Thoracic aorta (tissue), 2 donors: ENCODE measurements at regions not wholly inside any gene's neighbourhood (a gene's known extent, or its start where the extent isn't known, plus 50 kb on each side); places are given as distances from the start of the nearest gene placed in this dataset.

Experiments
- ATAC-seq: fragments of 150-250 bp; one replicate; pipeline ENCODE4 v1.8.0; 2017; ENCODE audit warnings: low read depth; ENCODE audit not compliant: insufficient number of reproducible peaks, low FRiP score
- DNase-seq: peaks from one replicate; pipeline ENCODE4 v3.0.0-alpha.2; 2020; ENCODE audit warnings: low spot score
- H3K27ac ChIP-seq, 2 donors: fragments of 200-600 bp; sonication (generic); 1 replicate in 1 of 2; 2 replicates in 1 of 2; pipeline ENCODE4 v1.5.1; 2016; ENCODE audit warnings: mild to moderate bottlenecking in 2 of 2, moderate library complexity in 2 of 2
- H3K27me3 ChIP-seq: fragments of 200-600 bp; sonication (generic); replicated peaks from 2 replicates; pipeline ENCODE4 v1.6.0; 2016; ENCODE audit warnings: mild to moderate bottlenecking; ENCODE audit not compliant: insufficient read depth
- H3K36me3 ChIP-seq: fragments of 200-600 bp; sonication (generic); one replicate; pipeline ENCODE4 v1.5.1; 2016
- H3K4me1 ChIP-seq, 2 donors: fragments of 200-600 bp; sonication (generic); 1 replicate in 1 of 2; 2 replicates in 1 of 2; pipeline versions ENCODE4 v1.5.1 to v1.6.0; 2016; ENCODE audit warnings: low read depth in 2 of 2, mild to moderate bottlenecking in 1 of 2; ENCODE audit not compliant: control insufficient read depth in 1 of 2
- H3K4me3 ChIP-seq: fragments of 200-600 bp; sonication (generic); 2 replicates; pipeline ENCODE4 v1.5.1; 2016; ENCODE audit warnings: mild to moderate bottlenecking
- H3K9me3 ChIP-seq: fragments of 200-600 bp; sonication (generic); 2 replicates; pipeline ENCODE4 v1.5.1; 2016
- TF ChIP-seq, protein P1 (sequence below): fragments of 200-600 bp; sonication (generic); IDR thresholded peaks from one replicate; pipeline ENCODE4 v1.5.1; 2019; ENCODE audit warnings: antibody characterized with exemption

DNA sequence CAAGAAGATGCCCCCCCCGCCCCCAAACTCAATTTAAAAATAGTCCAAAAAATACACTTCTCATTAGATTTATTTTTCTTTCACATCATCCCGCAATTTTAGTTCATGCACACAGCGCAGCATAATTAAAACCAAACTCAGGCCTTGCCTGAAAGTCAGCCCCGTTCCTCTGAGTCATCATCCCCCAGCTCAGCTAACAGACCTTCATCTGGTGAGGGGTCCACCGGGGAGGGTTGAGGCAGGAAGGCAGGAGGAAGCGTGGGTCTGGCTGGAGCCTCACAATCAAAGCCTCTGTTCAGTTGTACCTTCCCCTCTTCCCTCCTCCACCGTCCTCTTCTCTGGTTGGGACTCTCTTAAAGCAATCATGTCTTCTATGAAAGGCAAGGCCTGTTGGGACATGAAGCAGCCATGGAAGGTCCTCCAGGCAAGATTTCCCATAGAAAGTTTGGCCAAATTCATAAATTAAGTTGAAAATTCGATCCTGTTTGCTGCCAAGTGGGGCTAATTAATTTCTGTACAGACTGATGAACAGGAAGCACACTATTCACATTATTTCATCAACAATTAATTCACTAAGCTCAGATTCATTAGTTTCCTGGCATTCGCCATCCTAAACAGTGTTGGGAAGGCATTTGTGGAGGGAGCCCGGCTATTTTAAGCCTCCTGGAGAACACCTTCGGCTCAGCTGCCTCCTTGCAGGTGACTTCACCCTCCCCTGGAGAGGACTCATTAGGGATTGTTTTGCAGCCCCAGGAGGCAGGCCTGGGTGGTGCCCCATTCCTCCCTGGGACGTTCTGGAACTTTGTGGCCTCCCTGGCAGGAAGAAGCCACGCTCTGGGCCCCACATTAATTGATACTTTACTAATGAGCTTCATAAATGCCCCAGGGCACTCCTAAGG, 72.3 kb upstream of the BNC1 start:
- Histone ChIP-seq H3K36me3 (no peaks in the 10 kb centered on the region), H3K27me3 (no peaks in the 10 kb centered on the region), H3K9me3 (no peaks in the 10 kb centered on the region), H3K4me3 (no peak overlapping the region), H3K4me1 (no peaks in the 10 kb centered on the region), H3K27ac (no peak overlapping the region)
- DNase-seq: no peak
- no peak for ATAC-seq
- TF ChIP-seq, protein P1, sequence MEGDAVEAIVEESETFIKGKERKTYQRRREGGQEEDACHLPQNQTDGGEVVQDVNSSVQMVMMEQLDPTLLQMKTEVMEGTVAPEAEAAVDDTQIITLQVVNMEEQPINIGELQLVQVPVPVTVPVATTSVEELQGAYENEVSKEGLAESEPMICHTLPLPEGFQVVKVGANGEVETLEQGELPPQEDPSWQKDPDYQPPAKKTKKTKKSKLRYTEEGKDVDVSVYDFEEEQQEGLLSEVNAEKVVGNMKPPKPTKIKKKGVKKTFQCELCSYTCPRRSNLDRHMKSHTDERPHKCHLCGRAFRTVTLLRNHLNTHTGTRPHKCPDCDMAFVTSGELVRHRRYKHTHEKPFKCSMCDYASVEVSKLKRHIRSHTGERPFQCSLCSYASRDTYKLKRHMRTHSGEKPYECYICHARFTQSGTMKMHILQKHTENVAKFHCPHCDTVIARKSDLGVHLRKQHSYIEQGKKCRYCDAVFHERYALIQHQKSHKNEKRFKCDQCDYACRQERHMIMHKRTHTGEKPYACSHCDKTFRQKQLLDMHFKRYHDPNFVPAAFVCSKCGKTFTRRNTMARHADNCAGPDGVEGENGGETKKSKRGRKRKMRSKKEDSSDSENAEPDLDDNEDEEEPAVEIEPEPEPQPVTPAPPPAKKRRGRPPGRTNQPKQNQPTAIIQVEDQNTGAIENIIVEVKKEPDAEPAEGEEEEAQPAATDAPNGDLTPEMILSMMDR: no peak

DNA sequence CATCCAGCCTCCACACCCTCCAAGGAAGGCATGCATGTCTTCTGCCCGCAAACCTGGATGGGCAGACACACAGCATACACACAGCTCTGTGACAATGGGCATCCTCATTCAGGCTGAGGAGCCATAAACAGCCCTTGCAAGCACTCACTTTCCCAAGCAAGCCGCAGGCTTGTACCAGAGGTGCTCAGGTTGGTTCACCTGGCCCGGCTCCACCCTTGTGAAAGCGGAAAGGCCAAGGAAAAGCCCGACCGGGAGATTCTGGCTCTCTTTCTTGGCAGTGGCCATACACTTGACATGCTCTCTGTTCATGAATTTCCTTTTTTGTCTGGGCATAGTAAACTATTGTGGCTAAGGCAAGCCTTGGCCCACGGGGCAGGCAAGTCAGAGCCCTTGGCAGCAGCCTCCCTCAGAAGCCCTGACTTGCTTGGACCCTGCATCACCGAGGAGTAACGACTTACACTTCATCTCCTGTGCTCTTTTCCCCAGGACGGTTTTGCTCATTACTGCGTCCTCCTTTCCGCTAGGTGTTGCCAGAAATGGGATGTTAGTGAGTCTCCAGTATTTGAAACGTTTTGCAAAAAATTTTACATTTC, 74.6 kb upstream of the BNC1 start:
- Histone ChIP-seq H3K27me3 (no peaks in the 10 kb centered on the region), H3K4me3 (no peak overlapping the region), H3K4me1 (no peaks in the 10 kb centered on the region), H3K36me3 (no peaks in the 10 kb centered on the region), H3K27ac (no peak overlapping the region), H3K9me3 (no peaks in the 10 kb centered on the region)
- TF ChIP-seq, protein P1: no peak
- DNase-seq: no peak
- ATAC-seq: no peak

DNA sequence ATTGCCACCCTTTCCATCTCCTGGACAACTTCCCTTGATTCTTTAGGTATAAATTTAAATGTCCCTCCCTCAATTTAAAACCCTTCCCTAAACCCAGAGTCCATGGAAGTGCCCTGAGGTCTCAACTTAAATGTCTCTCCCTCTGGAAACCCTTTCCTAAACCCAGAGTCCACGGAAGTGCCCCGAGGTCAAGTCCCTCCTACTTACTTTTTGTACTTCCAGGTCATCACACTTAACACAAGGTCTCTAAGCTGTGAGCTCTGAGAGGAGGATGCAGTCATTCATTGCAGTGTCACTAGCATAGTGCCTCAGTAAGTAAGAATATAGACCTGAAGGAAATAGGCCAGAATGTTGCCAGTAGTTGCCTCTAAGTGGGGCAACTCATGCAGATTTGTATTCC, 78.2 kb upstream of the BNC1 start:
- DNase-seq (no peak), ATAC-seq (no peak)
- no peaks in the 10 kb centered on the region for H3K9me3 ChIP-seq
- peaks cover 10 to 12% of the 10 kb centered on the region in 2 donors for H3K4me1 ChIP-seq
- no peaks in the 10 kb centered on the region for H3K27me3 ChIP-seq
- H3K36me3 ChIP-seq: no peaks in the 10 kb centered on the region
- no peak overlapping the region for H3K27ac ChIP-seq
- H3K4me3 ChIP-seq: no peak overlapping the region
- TF ChIP-seq, protein P1: no peak

DNA sequence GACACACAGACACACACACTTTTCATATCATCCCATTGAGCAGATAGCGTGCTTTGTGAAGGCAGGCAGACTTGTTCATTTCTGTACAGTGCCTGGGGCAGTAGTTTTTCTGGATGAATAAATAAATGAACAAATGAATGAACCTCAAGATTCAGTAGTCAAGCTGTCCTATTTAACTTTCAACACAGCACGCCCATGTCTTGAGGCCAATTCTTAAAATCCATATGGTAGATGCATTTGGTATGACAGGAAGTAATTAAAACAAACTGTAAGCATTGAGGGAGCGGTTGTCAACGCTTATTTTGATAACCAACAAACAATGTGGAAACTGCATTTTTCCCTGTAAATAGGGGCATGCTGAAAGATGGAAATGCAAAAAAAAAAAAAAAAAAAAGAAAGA, 80.0 kb upstream of the BNC1 start:
- TF ChIP-seq, protein P1: no peak
- no peak overlapping the region for H3K4me3 ChIP-seq
- DNase-seq (no peak), ATAC-seq (no peak)
- H3K27ac ChIP-seq: no peak overlapping the region
- H3K4me1 ChIP-seq: peaks cover 10 to 12% of the 10 kb centered on the region in 2 donors
- no peaks in the 10 kb centered on the region for H3K27me3 ChIP-seq
- H3K9me3 ChIP-seq: no peaks in the 10 kb centered on the region
- H3K36me3 ChIP-seq: no peaks in the 10 kb centered on the region

DNA sequence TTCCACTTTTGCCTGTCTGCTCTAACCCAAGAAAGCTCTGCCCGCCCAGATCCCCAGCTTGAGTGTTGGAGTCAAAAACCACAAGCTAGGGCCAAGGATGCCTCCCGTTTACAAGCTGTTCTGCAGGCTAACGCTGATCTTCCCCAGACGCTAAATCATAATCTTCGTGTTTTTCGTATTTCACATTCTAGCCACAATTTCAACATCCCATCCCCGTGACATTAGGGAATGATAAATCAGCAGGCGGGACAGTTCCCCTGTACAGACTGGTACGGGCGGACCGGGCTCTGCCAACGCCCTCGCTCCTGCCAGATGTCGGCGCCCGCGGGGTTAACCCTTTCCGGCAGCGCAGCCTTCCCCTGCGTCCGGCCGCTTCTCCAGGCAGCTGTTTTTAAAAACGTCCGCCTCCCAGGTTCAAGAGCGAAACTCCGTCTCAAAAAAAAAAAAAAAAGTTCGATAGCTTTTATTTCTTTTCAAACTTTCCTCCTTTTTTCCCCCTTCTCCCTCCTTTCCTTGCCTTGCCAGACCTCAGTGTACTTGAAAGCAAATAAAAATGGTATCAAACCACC, 81.0 kb upstream of the BNC1 start:
- H3K27ac ChIP-seq: no peak overlapping the region
- DNase-seq: no peak
- peaks cover 10 to 12% of the 10 kb centered on the region in 2 donors for H3K4me1 ChIP-seq
- no peaks in the 10 kb centered on the region for H3K36me3 ChIP-seq
- no peaks in the 10 kb centered on the region for H3K9me3 ChIP-seq
- TF ChIP-seq, protein P1: no peak
- peak overlapping the region; percentile 64 for H3K4me3 ChIP-seq
- no peaks in the 10 kb centered on the region for H3K27me3 ChIP-seq
- no peak for ATAC-seq
